ENCODE measurements at regions not wholly inside any gene's neighbourhood (a gene's known extent, or its start where the extent isn't known, plus 50 kb on each side); places are given as distances from the start of the nearest gene placed in this dataset.
A peak's percentile ranks its signal among the peaks of the same experiment; 100 is the strongest.

GRCh38 chr6:81204731-81205130 is 547.8 kb downstream of the TENT5A start:
- no peak for ATAC-seq

GRCh38 chr6:81194374-81194773 is 558.1 kb downstream of the TENT5A start:
- DNase-seq (ENCODE audit: low read depth in 1 of 2, low spot score in 1 of 2): no peak
- TF ChIP-seq MAFK (IDR thresholded peaks at IDR 0.05; ENCODE audit: partially characterized antibody) (peak; percentile 43), JUNB (IDR thresholded peaks at IDR 0.05) (no peak)
- Histone ChIP-seq H3K4me1 (no peaks in the 10 kb centered on the region), H3K27ac (no peak overlapping the region), H3K4me3 (no peak overlapping the region), H3K4me2 (no peak overlapping the region), H3K9me3 (no peaks in the 10 kb centered on the region)
- POLR2A ChIA-PET: no interaction called here
- 16% methylated on average over 2 of the region's 2 CpGs for WGBS (ENCODE audit: missing lambda C conversion rate)
- CTCF ChIA-PET: no interaction called here
- no peak for ATAC-seq
- FAIRE-seq: no peak

More at GRCh38 chr6:81204731-81205130, 547.8 kb downstream of the TENT5A start:
- H3K4me1 ChIP-seq: no peaks in the 10 kb centered on the region
- H3K9me3 ChIP-seq: no peaks in the 10 kb centered on the region
- no peak overlapping the region for H3K4me2 ChIP-seq
- no peak for FAIRE-seq
- no peak overlapping the region for H3K27ac ChIP-seq
- 0% methylated on average over 1 of the region's 1 CpG for WGBS (ENCODE audit: missing lambda C conversion rate)
- TF ChIP-seq HEYL (CRISPR knock-in tag; IDR thresholded peaks at IDR 0.05) (no peak), E2F6 (IDR thresholded peaks at IDR 0.05; ENCODE audit: borderline replicate concordance, low read depth) (no peak), TP53 (CRISPR knock-in tag; IDR thresholded peaks at IDR 0.05) (no peak), ESRRA (IDR thresholded peaks at IDR 0.05; ENCODE audit: borderline replicate concordance, low read length) (no peak), EHMT2 (IDR thresholded peaks at IDR 0.05; ENCODE audit: low read depth) (no peak), ZNF302 (CRISPR knock-in tag; IDR thresholded peaks at IDR 0.05) (no peak), USF2 (IDR thresholded peaks at IDR 0.05) (no peak), HOXB13 (CRISPR knock-in tag; IDR thresholded peaks at IDR 0.05; ENCODE audit: low read depth) (no peak), EP300 (IDR thresholded peaks at IDR 0.05) (no peak), EHF (CRISPR knock-in tag; IDR thresholded peaks at IDR 0.05) (no peak)
- ChIA-PET CTCF (no interaction called here), POLR2A (no interaction called here)
- DNase-seq (ENCODE audit: low read depth in 1 of 2, low spot score in 1 of 2): no peak
- no peak overlapping the region for H3K4me3 ChIP-seq

GRCh38 chr6:81172056-81172740 is 580.3 kb downstream of the TENT5A start:
- TF ChIP-seq NFE2L2 (conservative IDR thresholded peaks at IDR 0.05; ENCODE audit: low read length) (no peak), RAD21 (conservative IDR thresholded peaks at IDR 0.05 in 1 of 2, IDR thresholded peaks at IDR 0.05 in 1 of 2) (no peak), POLR2A (IDR thresholded peaks at IDR 0.05; ENCODE audit: low read length) (no peak), BHLHE40 (IDR thresholded peaks at IDR 0.05; ENCODE audit: low read depth, low read length) (no peak), CBX8 (IDR thresholded peaks at IDR 0.05) (no peak), JUN (IDR thresholded peaks at IDR 0.05) (no peak)
- ChIA-PET CTCF (no interaction called here), POLR2A (no interaction called here)
- WGBS (ENCODE audit: missing lambda C conversion rate): 28% methylated on average over 4 of the region's 4 CpGs
- FAIRE-seq (no peak), ATAC-seq (no peak), DNase-seq (ENCODE audit: low read depth in 1 of 2, low spot score in 1 of 2) (no peak)
- no peaks in the 10 kb centered on the region for H3K9me3 ChIP-seq
- H3K4me1 ChIP-seq: no peaks in the 10 kb centered on the region
- H3K4me2 ChIP-seq: no peak overlapping the region
- H3K27ac ChIP-seq: no peak overlapping the region
- H3K4me3 ChIP-seq: no peak overlapping the region

GRCh38 chr6:81169166-81169565 is 583.3 kb downstream of the TENT5A start:
- CTCF ChIA-PET: no interaction called here
- no peak overlapping the region for H3K4me2 ChIP-seq
- DNase-seq (ENCODE audit: low read depth in 1 of 2, low spot score in 1 of 2) (no peak), FAIRE-seq (no peak), ATAC-seq (no peak)
- H3K4me3 ChIP-seq: no peak overlapping the region
- no peak overlapping the region for H3K27ac ChIP-seq
- 16% methylated on average over 2 of the region's 2 CpGs for WGBS (ENCODE audit: missing lambda C conversion rate)
- no peaks in the 10 kb centered on the region for H3K9me3 ChIP-seq
- H3K4me1 ChIP-seq: no peaks in the 10 kb centered on the region
- POLR2A ChIA-PET: no interaction called here
- TF ChIP-seq E2F6 (IDR thresholded peaks at IDR 0.05; ENCODE audit: borderline replicate concordance, low read depth): no peak
- TF ChIP-seq JUNB (IDR thresholded peaks at IDR 0.05): no peak
- no peak for TF ChIP-seq ZSCAN20 (CRISPR knock-in tag; IDR thresholded peaks at IDR 0.05)
- no peak for TF ChIP-seq EP300 (IDR thresholded peaks at IDR 0.05)
- no peak for TF ChIP-seq TFCP2L1 (CRISPR knock-in tag; IDR thresholded peaks at IDR 0.05)
- TF ChIP-seq ZNF302 (CRISPR knock-in tag; IDR thresholded peaks at IDR 0.05): no peak
- no peak for TF ChIP-seq SMC3 (IDR thresholded peaks at IDR 0.05)
- TF ChIP-seq ATOH8 (CRISPR knock-in tag; IDR thresholded peaks at IDR 0.05; ENCODE audit: low read depth): no peak
- TF ChIP-seq NPAS2 (CRISPR knock-in tag; IDR thresholded peaks at IDR 0.05; ENCODE audit: borderline replicate concordance): no peak
- TF ChIP-seq HES2 (IDR thresholded peaks at IDR 0.05): no peak
- TF ChIP-seq RNF2 (IDR thresholded peaks at IDR 0.05; ENCODE audit: borderline replicate concordance, low read depth): no peak
- TF ChIP-seq FOSL2 (IDR thresholded peaks at IDR 0.05): no peak
- TF ChIP-seq FOSL2 (CRISPR knock-in tag; IDR thresholded peaks at IDR 0.05): no peak
- no peak for TF ChIP-seq ZFP36 (IDR thresholded peaks at IDR 0.05; ENCODE audit: borderline replicate concordance, partially characterized antibody)
- TF ChIP-seq FOXS1 (CRISPR knock-in tag; IDR thresholded peaks at IDR 0.05): no peak
